Tibial nerve (tissue), 4 donors: ENCODE measurements at regions not wholly inside any gene's neighbourhood (a gene's known extent, or its start where the extent isn't known, plus 50 kb on each side); places are given as distances from the start of the nearest gene placed in this dataset.
"Not testable (repeated sequence)": the region's sequence is repeated elsewhere in the genome, so short reads cannot be mapped to it uniquely, and the experiment has no call there.

Experiments
- DNase-seq, 2 donors: peaks; one replicate each; pipeline ENCODE4 v3.0.0-alpha.2; 2019; ENCODE audit warnings: low spot score in 2 of 2
- H3K27ac ChIP-seq, 4 donors: fragments of 200-600 bp; sonication (generic) in 3 of 4; one replicate each; pipeline ENCODE4 v1.5.1; 2017 to 2019; ENCODE audit warnings: mild to moderate bottlenecking in 1 of 4
- H3K27me3 ChIP-seq, 2 donors: fragments of 200-600 bp; sonication (generic) in 1 of 2; one replicate each; pipeline versions ENCODE4 v1.5.1 to v1.6.0; 2017 to 2019
- H3K36me3 ChIP-seq, 3 donors: fragments of 200-600 bp; sonication (generic); one replicate each; pipeline ENCODE4 v1.5.1; 2018 to 2019
- H3K4me1 ChIP-seq, 4 donors: fragments of 200-600 bp; sonication (generic) in 3 of 4; one replicate each; pipeline ENCODE4 v1.5.1; 2017 to 2019
- H3K4me3 ChIP-seq, 4 donors: fragments of 200-600 bp; sonication (generic) in 3 of 4; one replicate each; pipeline ENCODE4 v1.5.1; 2017 to 2019; ENCODE audit warnings: mild to moderate bottlenecking in 1 of 4, moderate library complexity in 1 of 4
- H3K9me3 ChIP-seq, 4 donors: fragments of 200-600 bp; sonication (generic) in 3 of 4; one replicate each; pipeline ENCODE4 v1.5.1; 2017 to 2019
- EP300 ChIP-seq, 2 donors: sonication (generic); formaldehyde crosslinking; IDR thresholded peaks; one replicate each; pipeline ENCODE4 v1.6.1; 2017; ENCODE audit warnings: antibody characterized with exemption in 2 of 2, mild to moderate bottlenecking in 1 of 2
- POLR2A ChIP-seq, 2 donors: fragments of 450-650 bp; IDR thresholded peaks; one replicate each; pipeline ENCODE4 v1.6.1; 2017; ENCODE audit warnings: antibody characterized with exemption in 2 of 2, mild to moderate bottlenecking in 2 of 2, moderate library complexity in 2 of 2
- WGBS, 2 donors: methylation state at CpG; one replicate each; pipeline ENCODE4 v1.1.5; 2018; 5-methylcytosine and 5-hydroxymethylcytosine counted together
- TF ChIP-seq, protein P1 (sequence below), 5 experiments: fragments of 200-600 bp in 3 of 5; fragments of 450-650 bp in 2 of 5; sonication (generic) in 3 of 5; IDR thresholded peaks; one replicate each; pipeline ENCODE4 v1.5.1; 2016 to 2019; ENCODE audit warnings: antibody characterized with exemption in 5 of 5, mild to moderate bottlenecking in 3 of 5, moderate library complexity in 2 of 5

DNA sequence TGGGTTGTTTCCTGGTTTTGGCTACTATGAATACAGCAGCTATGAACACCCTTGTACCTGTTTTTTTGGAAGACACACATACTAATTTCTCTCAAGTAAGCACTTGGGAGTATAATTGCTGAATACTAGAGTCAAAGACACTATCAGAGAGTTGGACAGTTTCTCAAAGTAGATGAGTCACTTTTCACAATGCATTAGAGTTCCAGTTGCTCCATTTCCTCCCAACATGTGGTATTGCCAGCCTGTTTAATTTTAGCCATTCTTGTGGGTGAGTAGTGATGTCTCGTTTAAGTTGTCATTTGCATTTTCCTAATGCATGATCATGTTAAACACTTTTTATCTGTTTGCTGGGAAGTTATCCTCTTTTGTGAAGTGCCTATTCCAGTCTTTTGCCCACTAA, 81.6 kb upstream of the GDNF start:
- Histone ChIP-seq H3K27me3 (no peaks in the 10 kb centered on the region), H3K36me3 (no peaks in the 10 kb centered on the region), H3K27ac (no peak overlapping the region), H3K4me1 (no peaks in the 10 kb centered on the region), H3K4me3 (no peak overlapping the region), H3K9me3 (peaks cover 0 to 5% (median 0%) of the 10 kb centered on the region in 4 donors)
- WGBS, 2 donors: 65 to 80% methylated on average over 1 of the region's 1 CpG
- TF ChIP-seq POLR2A (IDR thresholded peaks at IDR 0.05) (no peak), EP300 (IDR thresholded peaks at IDR 0.05) (no peak)
- TF ChIP-seq, protein P1, sequence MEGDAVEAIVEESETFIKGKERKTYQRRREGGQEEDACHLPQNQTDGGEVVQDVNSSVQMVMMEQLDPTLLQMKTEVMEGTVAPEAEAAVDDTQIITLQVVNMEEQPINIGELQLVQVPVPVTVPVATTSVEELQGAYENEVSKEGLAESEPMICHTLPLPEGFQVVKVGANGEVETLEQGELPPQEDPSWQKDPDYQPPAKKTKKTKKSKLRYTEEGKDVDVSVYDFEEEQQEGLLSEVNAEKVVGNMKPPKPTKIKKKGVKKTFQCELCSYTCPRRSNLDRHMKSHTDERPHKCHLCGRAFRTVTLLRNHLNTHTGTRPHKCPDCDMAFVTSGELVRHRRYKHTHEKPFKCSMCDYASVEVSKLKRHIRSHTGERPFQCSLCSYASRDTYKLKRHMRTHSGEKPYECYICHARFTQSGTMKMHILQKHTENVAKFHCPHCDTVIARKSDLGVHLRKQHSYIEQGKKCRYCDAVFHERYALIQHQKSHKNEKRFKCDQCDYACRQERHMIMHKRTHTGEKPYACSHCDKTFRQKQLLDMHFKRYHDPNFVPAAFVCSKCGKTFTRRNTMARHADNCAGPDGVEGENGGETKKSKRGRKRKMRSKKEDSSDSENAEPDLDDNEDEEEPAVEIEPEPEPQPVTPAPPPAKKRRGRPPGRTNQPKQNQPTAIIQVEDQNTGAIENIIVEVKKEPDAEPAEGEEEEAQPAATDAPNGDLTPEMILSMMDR (IDR thresholded peaks at IDR 0.05): no peak
- no peak for DNase-seq

DNA sequence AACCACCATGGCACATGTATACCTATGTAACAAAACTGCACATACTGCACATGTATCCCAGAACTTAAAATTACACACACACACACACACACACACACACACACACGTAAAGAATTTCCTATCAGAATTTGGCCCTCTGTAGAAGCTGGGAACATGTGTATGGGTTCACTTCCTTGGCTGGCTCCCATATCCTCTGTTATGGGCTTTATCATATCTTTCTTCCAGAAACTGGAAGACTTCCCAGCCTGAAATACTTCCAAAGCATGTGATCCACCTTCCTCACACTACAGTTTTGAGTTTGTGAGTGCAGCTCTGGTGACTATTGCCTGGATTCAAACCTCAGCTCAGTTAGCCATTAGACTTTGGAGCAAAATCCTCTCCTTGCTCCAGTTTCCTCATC, 78.6 kb upstream of the GDNF start:
- no peaks in the 10 kb centered on the region for H3K4me1 ChIP-seq
- DNase-seq: no peak
- no peak overlapping the region for H3K27ac ChIP-seq
- TF ChIP-seq EP300 (IDR thresholded peaks at IDR 0.05) (no peak), POLR2A (IDR thresholded peaks at IDR 0.05) (no peak)
- TF ChIP-seq, protein P1 (IDR thresholded peaks at IDR 0.05): no peak
- H3K36me3 ChIP-seq: no peaks in the 10 kb centered on the region
- WGBS, 2 donors: 54 to 65% methylated on average over 1 of the region's 1 CpG
- peaks cover 0 to 5% (median 0%) of the 10 kb centered on the region in 4 donors for H3K9me3 ChIP-seq
- no peak overlapping the region for H3K4me3 ChIP-seq
- H3K27me3 ChIP-seq: no peaks in the 10 kb centered on the region

DNA sequence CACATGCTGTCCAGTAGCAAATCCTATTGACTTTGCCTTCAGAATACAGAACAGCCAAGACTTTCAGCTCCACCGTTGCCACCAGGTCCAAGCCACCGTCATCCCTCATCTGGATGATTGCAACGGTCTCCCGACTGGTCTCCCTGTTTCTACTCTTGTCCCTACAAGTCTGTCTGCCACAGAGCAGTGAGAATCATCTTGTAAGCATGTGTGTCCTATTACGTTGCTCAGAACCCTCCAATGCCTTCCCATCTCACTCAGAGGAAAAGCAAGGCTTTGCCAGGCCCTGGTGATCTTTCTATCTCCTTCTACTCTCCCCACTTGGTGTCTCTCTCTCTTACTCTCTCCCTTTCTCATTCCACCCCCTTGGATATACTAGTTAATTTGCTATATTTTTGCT, 76.7 kb upstream of the GDNF start:
- H3K4me3 ChIP-seq: no peak overlapping the region
- no peaks in the 10 kb centered on the region for H3K4me1 ChIP-seq
- H3K27ac ChIP-seq: no peak overlapping the region
- no peak for DNase-seq
- 81 to 87% methylated on average over 5 of the region's 5 CpGs for WGBS, 2 donors
- H3K27me3 ChIP-seq: no peaks in the 10 kb centered on the region
- no peak for TF ChIP-seq EP300 (IDR thresholded peaks at IDR 0.05)
- no peak for TF ChIP-seq POLR2A (IDR thresholded peaks at IDR 0.05)
- TF ChIP-seq, protein P1 (IDR thresholded peaks at IDR 0.05): no peak
- H3K36me3 ChIP-seq: no peaks in the 10 kb centered on the region
- H3K9me3 ChIP-seq: peaks cover 0 to 2% (median 0%) of the 10 kb centered on the region in 4 donors

DNA sequence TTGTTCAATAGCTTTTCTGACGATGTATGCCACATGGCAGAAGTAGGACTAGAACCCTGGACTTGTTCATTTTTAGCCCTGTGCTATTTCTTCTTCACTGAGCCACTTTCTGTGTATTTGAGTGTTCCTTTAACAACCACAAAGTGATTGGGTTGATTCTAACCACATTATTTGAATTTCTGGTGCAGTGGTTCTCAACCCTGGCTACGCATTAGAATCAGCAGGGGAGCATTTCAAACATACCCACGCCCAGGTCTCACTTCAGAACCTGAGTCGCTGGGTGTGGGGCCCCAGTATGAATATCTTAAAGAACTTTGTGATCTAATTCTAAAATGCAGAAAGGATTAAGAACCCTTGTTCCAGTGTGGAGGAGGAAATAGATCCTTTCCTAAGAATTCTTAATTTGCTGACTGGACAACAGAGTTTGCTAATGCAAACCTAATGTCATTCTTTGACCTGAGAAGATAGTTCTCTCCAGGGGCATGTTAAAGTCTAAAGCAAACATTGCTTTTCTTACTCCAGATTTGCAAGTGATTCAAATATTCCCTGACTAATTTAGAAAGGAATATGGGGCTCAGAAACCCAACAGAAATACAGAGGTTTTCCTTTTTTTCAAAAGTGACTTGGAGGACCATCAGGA, 75.4 kb upstream of the GDNF start:
- Histone ChIP-seq H3K4me3 (no peak overlapping the region), H3K9me3 (no peaks in the 10 kb centered on the region), H3K27ac (no peak overlapping the region), H3K27me3 (no peaks in the 10 kb centered on the region), H3K4me1 (no peaks in the 10 kb centered on the region), H3K36me3 (no peaks in the 10 kb centered on the region)
- TF ChIP-seq EP300 (IDR thresholded peaks at IDR 0.05) (no peak), POLR2A (IDR thresholded peaks at IDR 0.05) (no peak)
- TF ChIP-seq, protein P1 (IDR thresholded peaks at IDR 0.05): no peak
- WGBS, 2 donors: 62 to 63% methylated on average over 4 of the region's 4 CpGs
- DNase-seq: no peak

DNA sequence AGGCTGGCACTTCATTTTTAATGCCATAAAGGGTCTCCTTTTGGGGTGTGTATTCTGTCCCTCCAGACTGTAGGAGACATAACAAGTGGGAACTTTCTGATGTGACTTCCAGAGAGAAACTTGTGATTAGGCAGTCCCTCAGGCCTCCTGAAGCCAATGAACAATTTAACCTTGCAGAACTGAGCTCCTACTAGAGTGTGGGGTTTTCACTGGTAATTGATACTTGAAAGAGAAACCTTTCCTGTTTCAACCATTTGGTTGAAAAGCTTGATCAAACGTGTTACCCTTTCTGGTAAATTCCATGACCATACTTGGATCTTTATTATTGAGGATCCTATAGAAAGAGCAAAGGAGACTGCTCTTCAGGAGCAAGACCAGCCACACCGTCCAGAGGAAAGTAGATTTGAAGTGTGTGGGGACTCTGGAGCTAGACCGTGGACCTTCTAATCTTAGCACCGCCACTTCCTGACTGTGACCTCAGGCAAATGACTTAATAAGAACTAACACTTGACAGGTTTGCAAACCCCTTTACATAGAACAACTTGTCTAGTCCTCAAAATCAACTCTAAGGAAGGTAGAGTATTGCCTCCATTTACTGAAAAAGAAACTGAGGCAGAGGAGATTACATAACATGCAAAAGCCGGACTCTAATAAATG, 69.9 kb upstream of the GDNF start:
- not testable (repeated sequence) for DNase-seq, H3K27ac ChIP-seq, H3K9me3 ChIP-seq, H3K36me3 ChIP-seq, H3K4me3 ChIP-seq, H3K27me3 ChIP-seq, H3K4me1 ChIP-seq
- 64 to 65% methylated on average over 5 of the region's 5 CpGs for WGBS, 2 donors
